Posterior vena cava (tissue), 2 donors: ENCODE measurements at regions not wholly inside any gene's neighbourhood (a gene's known extent, or its start where the extent isn't known, plus 50 kb on each side); places are given as distances from the start of the nearest gene placed in this dataset.

Experiments
- DNase-seq: peaks from one replicate; pipeline ENCODE4 v3.0.0-alpha.2; 2020; ENCODE audit warnings: low spot score
- intact Hi-C, 2 donors: fragments of 100-400 bp; cut with DNase I; formaldehyde crosslinking; loops; one replicate each; pipeline versions ENCODE4 v1.14.1 to v1.14.2; 2022 to 2023
- donor health status: DM: yes; HTN: yes; CAD: no.
- donor health status: DM: yes; HTN: yes; CAD: no.

DNA sequence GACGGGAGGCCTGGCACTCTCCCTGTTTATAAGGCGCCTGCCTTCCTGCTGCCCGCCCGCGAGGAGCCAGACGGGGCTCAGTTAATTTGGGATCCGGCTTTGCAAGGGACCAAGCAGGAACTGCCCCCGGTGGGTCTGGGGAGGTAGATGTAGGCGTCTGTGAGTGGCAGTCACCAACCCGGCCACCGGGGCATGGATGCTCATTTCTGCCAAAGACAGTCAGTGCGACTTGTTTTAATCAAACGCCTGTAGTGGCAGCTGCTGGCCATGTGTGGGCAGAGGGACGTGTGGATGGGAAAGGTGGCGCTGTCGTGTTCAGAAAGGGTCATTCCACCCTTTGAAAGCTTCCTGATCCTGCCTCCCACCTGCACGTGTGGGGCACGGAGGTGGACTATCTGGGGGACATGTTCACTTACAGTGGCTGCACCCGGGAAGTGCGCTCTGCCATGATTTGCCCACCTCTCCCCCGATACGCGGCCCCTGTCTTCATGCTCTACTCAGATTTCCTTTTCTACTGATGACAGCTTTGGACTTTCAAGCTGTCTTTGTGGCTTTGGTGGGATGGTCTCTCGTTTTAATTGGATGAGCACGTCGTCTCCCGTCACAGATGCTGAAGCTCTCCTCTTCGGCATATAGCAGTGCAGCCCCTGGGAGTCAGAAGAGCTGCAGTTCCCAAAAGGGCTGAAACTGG is 60.3 kb upstream of the CIBAR2 start:
- intact Hi-C loops, result loop anchor here in 1 of 2 donors (5.0 to 10.0 kb wide), 2 partner anchors 55 to 62 kb away; no protein-coding TSS in a partner anchor

DNA sequence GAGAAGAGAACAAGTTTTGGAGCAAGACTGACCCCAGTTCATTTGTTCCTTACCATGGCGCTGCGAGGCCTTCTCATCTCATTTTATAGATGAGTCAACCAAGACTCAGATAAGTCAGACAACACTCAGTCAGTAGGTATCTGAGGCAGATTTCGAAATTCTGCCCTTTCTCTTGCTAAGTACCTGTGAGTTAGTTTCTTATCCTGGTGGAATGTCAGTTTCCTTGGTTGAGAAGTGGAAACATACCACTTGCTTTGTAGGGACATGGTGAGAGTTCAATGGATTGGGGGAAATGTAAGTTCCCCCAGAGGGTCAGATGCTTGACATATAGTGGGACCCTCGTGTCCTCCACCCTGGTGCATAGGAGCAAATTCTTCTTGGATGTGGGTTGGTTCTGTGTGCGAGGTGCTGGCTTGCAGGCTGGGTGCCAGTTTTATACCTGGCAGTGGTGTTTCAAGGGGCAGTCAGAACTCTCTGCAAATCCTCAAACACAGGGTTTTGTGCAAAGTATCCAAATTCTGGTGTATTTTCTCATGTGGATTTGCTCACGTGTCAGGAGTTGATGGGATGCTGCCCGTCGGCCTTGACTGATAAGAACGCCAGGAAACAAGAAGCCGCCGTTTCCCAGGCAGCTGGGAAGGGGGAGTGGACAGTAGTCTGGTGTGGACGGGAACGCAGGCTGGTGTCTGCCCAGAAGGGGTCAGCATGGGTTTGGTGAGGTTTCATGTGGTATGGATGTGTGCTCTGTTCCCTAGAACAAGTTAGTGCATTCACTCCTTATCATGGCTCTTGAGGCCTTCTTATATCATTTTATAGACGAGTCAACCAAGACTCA is 61.1 kb upstream of the CIBAR2 start:
- intact Hi-C loops, result loop anchor here in 1 of 2 donors (5.0 to 10.0 kb wide), 2 partner anchors 56 to 61 kb away; no protein-coding TSS in a partner anchor
- peak; percentile 70 for DNase-seq

More for the DNA sequence above, 60.3 kb upstream of the CIBAR2 start:
- peak; percentile 76 for DNase-seq

DNA sequence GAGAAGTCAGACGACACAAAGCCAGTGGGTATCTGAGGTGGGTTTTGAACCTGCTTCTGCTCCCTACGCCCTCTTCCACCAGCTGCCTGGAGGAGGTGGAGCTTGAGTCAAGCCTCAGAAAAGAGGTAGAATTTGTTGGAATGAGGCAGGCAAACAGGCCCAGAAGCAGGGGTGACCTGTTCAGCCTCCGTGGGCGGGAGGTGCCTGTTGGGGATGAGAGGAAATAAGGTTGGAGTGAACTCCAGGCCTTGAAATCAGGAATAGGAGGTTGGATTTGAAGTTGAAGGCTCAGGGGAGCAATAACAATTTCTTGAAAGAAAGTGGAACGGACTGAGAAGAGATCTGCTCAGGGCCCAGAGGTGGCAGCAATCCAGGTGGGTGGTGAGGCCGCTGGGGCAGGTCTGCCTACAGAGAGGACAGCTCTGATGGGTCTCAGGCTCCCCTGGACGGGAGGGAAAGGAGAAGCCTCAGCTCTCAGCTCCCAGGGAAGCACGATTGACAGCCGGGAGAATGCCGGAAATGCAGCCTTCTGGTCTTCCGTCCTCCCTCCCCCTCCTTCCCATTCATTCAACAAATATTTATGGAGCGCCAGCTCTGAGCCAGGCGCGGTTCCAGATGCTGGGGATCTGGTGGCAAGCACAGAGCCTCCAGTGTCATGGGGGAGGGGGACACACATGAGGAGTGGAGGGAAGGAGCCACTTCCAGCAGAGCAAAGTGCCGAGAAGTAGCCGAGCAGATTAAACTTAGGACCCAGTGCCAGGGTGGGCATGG is 61.9 kb upstream of the CIBAR2 start:
- intact Hi-C loops, result loop anchor here in 1 of 2 donors (5.0 to 10.0 kb wide), 2 partner anchors 57 to 61 kb away; no protein-coding TSS in a partner anchor
- peak; percentile 82 for DNase-seq

DNA sequence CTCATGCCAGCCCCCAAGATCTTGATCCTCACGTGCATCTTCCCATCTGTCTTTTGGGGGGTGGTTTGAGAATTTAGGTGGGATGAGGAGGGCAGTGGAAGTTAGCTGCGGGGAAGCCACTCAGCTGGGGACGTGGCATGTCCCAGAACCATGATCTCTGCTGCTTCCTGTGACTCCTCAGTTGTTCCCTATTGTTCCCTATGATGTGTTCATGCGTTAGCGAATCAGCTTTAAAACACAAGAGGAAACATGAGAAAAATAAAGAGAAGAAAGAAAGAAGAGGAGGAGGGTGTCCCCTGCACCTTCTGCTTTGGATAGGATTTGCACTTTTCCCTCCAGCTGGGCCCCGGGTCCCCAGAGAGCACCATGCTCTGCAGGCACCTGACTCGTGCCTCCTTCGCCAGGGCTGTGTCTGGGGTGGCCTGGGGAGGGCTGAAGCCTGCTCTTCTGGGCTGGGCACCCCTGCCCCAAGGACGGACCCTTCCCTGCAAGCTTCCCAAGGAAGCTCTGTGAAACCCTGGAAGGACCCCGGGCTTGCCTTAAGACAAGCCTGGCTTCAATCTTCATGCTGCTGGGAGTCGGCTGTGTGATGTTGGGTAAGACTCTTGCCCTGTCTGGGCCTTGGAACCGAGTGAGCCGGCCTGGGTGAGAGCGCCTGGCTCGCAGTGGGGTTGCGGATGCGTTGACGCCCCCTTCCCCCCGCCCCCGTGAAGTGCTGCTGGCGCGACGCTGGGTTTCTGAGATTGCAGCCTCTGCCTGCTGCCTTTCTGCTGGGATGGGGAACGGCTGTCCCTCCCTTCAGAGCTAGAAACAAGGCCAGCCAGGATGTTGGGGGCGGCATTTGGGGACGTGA is 62.8 kb upstream of the CIBAR2 start:
- DNase-seq, result peak; percentile 72
- intact Hi-C loops, result loop anchor here in 1 of 2 donors (5.0 to 10.0 kb wide), 2 partner anchors 58 to 60 kb away; no protein-coding TSS in a partner anchor

DNA sequence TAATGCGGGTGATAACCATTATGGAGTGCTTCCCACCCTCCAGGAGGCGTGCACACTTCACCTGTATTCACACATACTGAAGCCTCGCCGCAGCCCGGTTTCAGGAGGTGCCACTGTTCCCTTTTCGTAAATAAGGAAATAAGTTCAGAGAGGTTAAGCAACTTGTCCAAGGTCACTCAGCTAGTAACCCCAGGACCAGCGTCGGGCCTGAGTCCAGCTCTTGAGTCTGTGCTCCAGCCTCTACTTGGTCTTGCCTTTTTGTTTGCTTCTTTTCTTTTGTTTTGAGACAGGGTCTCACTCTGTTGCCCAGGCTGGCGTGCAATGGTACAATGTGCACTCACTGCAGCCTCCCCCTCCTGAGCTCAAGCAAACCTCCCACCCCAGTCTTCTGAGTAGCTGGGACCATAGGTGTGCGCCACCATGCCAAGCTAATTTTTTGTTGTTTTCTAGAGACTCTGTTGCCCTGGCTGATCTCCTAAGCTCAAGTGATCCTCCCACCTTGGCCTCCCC is 63.5 kb upstream of the CIBAR2 start:
- intact Hi-C loops, result loop anchor here in 1 of 2 donors (10.0 kb wide), 1 partner anchor 59 kb away; no protein-coding TSS in a partner anchor
- no peak for DNase-seq

DNA sequence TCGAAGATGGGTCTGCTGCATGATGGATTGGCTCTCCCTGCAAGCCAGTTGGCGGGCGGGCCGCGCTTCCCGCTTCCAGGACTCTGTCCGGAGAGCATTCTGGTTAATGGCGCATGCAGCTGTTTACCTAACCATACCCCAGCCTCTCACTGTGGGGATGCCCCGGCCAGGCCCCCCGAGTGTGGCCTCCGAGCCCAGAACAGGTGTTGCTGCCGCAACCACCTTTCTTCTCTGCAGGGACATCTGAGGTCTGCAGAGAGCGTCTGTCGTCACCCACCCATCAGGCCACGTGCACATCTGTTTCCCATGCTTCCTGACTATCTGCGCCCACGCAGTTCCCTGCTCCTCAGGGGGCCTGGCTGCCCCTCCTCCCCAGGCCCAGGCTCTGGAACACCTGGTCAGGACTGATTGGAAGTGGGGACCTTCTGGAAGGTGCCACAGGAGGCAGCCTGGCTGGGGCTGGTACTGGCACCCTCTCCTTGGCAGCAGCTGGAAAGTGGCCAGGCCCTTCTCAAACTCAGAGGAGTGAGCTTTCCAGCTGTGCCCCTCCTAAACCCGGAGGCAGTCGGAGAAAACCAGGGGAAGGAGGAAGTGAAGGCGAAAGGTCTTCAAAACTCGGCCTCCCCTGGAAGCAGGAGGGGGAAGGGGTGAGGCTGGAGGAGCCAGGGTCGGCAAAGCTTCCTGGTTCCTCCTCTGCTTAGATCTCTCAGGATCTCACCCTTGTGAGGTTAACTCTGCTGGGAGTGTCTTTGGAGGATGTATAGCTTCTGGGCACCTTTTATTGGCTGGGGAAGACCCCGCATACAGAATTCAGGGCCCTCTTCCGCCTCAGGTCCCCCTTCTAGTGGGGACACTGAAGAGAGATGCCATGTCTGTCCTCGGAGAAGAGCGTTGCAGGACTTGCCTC is 64.5 kb upstream of the CIBAR2 start:
- intact Hi-C loops, result loop anchor here in 1 of 2 donors (10.0 kb wide), 1 partner anchor 58 kb away; no protein-coding TSS in a partner anchor
- DNase-seq, result no peak

DNA sequence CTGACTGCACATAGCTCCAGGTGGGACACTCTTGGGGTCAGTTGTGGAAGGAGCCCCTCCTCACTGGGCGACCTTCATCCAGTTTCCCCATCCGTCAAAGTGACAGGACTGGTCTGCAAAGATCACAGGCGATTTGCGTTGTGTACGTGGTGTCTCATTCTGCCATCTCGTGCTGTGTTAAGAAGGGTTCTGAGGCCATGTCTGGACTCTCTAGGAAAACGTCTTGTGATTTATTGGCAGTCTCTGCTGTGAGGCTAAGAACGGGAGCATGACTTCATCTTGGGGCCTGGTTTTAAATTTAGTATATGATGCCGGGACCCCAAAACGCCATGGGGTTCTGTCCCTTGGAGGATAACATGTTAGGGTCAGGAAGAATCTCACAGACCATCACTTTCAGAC is 65.2 kb upstream of the CIBAR2 start:
- intact Hi-C loops, result loop anchor here in 1 of 2 donors (10.0 kb wide), 1 partner anchor 57 kb away; no protein-coding TSS in a partner anchor
- no peak for DNase-seq

DNA sequence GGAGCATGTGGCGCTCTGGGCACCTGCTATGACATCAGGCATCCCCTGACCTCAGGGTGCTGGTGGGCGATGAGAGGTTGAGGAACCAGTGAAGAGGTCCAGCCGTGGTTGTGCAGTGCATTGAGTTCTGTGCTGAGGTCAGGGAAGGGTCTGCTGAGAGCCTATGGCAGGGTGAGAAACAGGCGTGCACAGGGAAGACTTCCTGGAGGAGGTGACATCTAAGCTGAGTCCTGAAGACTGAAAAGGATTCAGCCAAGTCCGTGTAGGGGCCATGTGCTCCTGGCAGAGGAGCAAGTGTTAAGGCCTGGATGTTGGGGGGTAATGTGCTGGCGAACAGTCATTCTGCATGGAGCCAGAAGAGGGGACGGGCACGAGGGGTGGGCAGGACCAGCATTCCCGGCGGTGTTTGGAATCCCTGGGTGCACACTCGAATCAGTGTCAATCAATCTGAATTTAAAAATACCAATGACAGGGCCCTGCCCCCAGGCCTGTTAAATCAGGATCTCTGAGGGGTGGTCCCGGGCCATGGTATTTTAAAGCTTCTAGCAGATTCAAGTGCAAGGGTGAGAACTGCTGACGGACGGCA is 65.8 kb upstream of the CIBAR2 start:
- no peak for DNase-seq
- intact Hi-C loops, result loop anchor here in 1 of 2 donors (10.0 kb wide), 1 partner anchor 57 kb away; no protein-coding TSS in a partner anchor

DNA sequence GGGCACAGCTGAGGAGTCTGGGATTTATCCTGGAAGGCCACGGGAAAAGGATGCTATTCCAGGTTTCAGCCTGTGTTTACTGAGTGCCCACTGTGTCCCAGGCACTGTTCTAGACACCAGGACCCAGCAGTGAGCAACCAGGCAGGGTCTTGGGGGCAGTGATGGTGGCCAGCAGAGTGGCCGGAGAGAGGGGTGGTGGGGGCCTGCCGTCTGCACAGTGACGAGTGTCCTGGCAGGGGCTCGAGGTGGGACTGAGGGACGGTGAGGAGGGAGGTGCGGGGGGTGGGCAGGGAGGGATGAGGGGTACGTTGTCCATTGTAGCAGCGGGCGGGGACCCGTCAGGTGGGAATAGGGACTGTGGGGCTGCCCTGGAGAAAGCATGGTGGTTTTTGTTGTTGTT is 66.3 kb upstream of the CIBAR2 start:
- intact Hi-C loops, result loop anchor here in 1 of 2 donors (10.0 kb wide), 1 partner anchor 56 kb away; no protein-coding TSS in a partner anchor
- no peak for DNase-seq

DNA sequence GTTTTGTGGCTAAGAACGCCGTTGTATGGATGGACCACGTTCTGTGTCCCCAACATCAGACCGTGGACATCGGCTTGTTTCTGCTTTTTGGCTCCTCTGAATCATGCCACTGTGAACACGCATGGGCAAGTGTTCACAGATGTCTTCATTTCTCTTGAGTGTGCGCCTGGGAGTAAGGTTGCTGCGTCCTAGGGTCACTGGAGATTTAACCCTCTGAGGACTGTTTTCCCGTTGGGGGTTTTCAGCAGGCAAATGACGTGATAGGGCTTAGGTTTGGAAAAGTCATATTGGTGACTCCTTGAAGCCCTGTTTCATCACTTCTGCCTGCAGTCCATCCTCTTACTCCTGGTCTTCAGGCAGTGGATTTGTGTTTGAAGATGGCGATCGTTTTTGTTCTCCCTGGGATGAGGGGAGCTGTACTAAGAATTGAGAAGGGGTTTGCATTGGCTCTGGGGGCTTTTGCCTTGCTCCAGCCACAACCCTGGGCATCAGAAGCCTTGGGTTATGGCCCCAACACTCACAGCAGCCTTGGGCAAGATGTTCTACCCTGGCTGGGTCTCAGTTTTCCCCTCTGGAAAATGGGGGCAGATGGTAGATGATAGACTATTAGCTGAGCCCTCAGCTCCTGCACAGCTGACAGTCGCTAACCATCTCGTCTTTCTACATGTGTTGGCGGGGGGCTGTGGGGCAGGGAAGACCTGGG is 67.2 kb upstream of the CIBAR2 start:
- DNase-seq, result no peak
- intact Hi-C loops, result loop anchor here in 1 of 2 donors (10.0 kb wide), 1 partner anchor 55 kb away; no protein-coding TSS in a partner anchor

DNA sequence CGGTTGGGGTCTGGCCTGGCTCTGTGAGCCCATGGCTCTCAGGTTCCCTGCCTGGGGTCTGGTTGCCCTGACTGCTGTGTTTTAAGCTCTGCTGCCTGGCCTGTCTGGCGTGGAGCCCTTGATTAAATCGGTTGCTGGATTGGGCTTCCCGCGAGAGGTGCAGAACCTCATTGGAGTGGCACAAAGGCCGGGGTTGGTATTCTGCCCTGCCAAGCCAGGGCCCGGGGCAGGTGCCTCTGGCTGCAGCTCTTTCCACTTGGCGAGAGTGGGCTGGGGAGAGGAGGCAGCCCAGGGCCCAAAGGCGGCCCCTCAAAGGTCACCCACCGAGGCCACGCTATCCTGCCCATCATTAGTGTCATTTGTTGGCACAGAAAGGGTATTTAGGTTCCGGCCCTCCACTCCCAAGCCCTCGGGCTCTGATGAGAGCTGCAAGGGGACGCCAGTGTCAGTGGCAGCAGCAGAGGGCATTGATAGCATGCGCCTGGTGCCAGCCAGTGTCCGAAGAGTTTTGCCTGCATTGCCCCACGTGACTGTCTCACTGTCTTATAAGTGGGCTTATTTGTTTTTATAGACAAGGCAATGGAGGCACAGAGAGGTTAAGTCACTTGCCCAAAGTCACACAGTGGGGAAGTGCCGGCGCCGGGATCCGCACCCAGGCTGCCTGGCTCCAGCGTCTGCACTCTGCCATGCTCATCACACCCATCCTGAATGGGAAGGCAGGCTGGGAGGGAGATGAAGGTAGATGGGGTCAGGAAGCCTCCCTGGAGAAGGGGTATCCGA is 68.0 kb upstream of the CIBAR2 start:
- DNase-seq, result no peak
- intact Hi-C loops, result no loop called here

DNA sequence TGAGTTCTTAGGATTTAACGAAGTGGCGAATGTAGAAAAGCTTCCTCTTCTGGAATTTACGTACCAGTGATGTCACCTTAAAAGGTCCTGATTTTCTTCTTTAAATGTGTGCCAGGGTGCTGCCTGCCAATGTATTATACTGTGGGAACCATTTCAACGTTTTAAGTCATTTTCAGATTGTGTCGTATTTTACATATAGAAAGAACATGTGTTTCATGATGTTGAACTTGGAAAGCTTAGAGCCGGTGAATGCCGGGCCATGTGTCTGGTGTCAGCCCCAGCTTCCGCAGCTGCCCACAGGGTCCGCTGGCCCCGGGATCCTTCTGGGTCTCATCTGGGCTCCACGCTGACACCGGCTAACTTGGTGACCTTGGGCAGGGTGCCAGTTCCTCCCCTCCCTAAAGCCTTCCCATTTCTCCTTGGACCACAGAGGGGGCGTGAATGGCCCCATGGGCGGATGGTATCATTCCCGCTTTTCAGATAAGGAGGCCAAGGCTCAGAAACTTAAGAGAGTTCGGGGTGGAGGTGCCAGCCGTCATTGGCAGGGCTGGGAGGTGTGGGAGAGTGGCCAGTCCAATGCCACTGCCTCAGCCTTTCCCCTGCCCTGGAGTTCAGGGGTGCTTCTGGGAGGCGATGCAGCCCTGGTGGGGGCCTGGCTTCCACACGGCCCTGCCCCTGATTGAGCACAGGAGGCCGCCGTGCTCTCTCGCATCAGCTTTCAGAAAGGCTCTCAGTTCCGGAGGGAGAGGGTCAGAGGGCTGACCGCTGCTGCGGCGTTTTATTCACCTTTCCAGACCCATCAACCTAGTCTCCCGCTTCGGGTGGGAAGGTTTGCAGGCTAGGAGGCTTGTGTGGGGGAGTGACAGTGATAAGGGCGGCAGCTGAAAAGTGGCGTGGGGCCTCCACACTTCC is 68.8 kb upstream of the CIBAR2 start:
- DNase-seq, result no peak
- intact Hi-C loops, result no loop called here

DNA sequence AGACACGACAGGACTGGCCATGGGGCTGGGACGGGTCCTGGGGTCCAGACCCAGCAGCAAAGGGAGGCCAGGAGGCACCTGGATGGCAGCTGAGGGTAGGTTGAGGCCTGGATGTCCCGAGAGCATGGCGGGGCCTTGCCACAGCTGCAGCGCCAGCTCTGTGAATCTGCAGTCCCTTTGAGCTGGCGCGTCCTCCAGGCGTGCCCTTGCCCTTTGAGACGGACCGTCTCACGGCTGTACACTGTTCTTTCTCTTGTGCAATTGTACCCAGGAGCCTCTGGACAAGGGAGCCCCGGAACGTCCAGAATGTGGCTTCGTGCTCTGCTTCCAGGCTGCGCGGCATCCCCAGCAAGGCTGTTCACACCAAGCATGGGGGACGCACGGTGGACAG is 69.5 kb upstream of the CIBAR2 start:
- intact Hi-C loops, result no loop called here
- no peak for DNase-seq

DNA sequence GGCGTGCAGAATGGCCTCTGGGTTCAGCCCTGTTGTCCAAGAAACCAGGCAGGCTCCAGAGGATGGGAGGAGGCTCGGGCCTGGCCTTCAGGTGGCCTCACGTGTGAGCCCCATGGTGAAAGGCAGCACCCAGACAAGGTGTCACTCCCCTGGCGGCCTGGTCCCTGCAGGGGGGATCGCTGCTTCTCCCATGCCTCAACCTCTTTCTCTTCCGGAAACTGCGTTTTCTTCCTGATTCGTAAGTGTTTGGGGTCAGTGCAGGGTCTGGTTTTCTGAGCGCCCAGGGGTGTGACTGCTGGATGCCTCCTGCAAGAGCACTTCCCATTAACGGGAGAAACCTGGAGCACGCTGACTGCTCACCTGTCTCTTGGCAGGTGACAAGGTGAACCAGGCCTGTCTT is 70.0 kb upstream of the CIBAR2 start:
- intact Hi-C loops, result no loop called here
- DNase-seq, result no peak
